NCI-H82 treated with DMSO at 0.1 percent for 48 hours (cell line): ENCODE measurements at regions not wholly inside any gene's neighbourhood (a gene's known extent, or its start where the extent isn't known, plus 50 kb on each side); places are given as distances from the start of the nearest gene placed in this dataset.

Experiments
- DNase-seq: peaks from one replicate; lab custom pipeline; 2025; ENCODE audit not compliant: unreplicated experiment; lab: John Stamatoyannopoulos, UW

- DNase-seq = no peak
Observed at GRCh38 chr2:16005816-16006536, 65.6 kb downstream of the MYCN start.

GRCh38 chr2:16005389-16005788 is 65.0 kb downstream of the MYCN start:
- DNase-seq = no peak

- DNase-seq = no peak
Observed at GRCh38 chr2:16003809-16004208, 63.5 kb downstream of the MYCN start.

GRCh38 chr2:16003152-16003551 is 62.8 kb downstream of the MYCN start:
- DNase-seq = no peak

- no peak for DNase-seq
Observed at GRCh38 chr2:16002575-16002974, 62.2 kb downstream of the MYCN start.

GRCh38 chr2:16002144-16002543 is 61.8 kb downstream of the MYCN start:
- no peak for DNase-seq

- no peak for DNase-seq
Observed at GRCh38 chr2:16000642-16001041, 60.3 kb downstream of the MYCN start.

- DNase-seq = no peak
Observed at GRCh38 chr2:15999596-16000469, 59.5 kb downstream of the MYCN start.

- DNase-seq = no peak
Observed at GRCh38 chr2:15997728-15998280, 57.5 kb downstream of the MYCN start.

- no peak for DNase-seq
Observed at GRCh38 chr2:15996536-15997423, 56.4 kb downstream of the MYCN start.
